ENCODE measurements at regions not wholly inside any gene's neighbourhood (a gene's known extent, or its start where the extent isn't known, plus 50 kb on each side); places are given as distances from the start of the nearest gene placed in this dataset.

DNA sequence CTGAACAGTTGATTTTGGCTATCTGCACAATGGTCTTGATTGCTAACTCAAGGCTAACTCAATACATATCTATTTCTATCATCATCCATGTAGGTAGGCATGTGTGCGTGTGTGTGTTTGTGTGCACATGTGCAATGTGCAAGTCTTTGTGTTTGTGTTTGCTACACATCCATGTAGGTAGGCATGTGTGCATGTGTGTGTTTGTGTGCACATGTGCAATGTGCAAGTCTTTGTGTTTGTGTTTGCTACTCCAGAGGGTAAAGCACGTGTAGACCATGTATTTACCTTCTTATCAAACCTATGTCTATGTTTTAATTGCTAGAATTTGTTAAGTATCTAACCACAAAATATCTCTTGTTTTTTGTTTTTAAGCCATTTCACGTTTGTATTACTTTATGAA, 962.6 kb downstream of the LRFN5 start:
- intact Hi-C loops (cut with DNase I), result no loop called here
- DNase-seq, result no peak

DNA sequence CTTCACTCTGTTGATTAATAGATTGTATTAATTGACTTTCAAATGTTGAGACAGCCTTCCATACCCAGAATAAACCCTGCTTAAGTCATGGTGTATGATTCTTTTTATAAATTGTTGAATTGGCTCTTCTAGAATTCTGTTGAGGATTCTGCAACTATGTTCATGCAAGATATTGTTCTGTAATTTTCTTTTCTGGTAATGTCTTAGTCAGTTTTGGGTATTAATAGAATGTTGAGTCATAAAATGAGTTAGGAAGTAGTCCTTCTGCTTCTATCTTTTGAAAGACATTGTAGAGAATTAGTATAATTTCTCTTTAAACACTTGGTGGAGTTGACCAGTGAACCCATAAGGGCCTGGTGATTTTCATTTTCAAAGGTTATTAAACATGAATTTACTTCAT, 958.9 kb downstream of the LRFN5 start:
- DNase-seq, result no peak
- intact Hi-C loops (cut with DNase I), result no loop called here

GRCh38 chr14:42563313-42563712, 956.6 kb downstream of the LRFN5 start:
- DNase-seq, result no peak
- intact Hi-C loops (cut with DNase I), result no loop called here

- intact Hi-C loops (cut with DNase I), result no loop called here
- no peak for DNase-seq
Measured at GRCh38 chr14:42556551-42556950, 949.9 kb downstream of the LRFN5 start.

DNA sequence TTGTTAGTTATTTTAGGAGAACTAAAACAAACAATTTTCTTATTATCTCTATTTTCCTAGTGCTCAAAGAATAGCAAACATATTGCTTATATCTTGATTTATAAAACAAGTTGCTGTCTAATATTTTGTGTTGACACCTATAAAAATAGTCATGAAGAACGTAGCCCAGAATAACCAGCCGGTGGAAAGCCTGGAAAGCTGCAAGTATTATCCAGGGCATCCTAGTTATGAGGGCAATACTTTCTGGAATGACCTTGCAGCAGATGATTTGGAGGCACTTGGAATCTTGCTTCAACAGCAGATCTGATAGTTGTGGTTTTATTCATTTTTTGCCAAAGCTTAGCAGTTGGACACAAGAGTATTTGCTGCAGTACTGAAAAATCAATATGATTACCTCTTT, 948.7 kb downstream of the LRFN5 start:
- no peak for DNase-seq
- intact Hi-C loops (cut with DNase I), result no loop called here

GRCh38 chr14:42554091-42554490, 947.4 kb downstream of the LRFN5 start:
- intact Hi-C loops (cut with DNase I), result no loop called here
- no peak for DNase-seq

DNA sequence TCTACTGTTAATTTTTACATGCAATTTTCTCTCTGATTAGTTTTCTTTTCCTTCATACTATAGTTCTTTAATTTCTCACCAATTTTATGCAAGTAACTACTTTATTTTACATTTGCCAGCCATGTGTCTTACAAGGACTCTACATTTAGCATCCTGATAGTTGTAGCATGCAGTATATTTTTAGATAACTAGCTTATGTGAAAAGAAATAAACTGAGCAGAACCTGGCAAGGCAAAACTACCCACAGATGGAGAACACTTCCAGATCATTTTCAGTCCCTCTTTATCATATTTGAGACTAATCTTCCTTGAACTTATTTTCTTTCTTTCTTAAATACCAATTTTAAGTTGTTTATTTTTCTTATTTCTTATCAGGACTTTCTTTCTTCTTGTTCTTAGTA, 943.6 kb downstream of the LRFN5 start:
- intact Hi-C loops (cut with DNase I), result no loop called here

GRCh38 chr14:42548349-42548748, 941.7 kb downstream of the LRFN5 start:
- intact Hi-C loops (cut with DNase I), result no loop called here
- no peak for DNase-seq

More for the DNA sequence above, 943.6 kb downstream of the LRFN5 start:
- no peak for DNase-seq

DNA sequence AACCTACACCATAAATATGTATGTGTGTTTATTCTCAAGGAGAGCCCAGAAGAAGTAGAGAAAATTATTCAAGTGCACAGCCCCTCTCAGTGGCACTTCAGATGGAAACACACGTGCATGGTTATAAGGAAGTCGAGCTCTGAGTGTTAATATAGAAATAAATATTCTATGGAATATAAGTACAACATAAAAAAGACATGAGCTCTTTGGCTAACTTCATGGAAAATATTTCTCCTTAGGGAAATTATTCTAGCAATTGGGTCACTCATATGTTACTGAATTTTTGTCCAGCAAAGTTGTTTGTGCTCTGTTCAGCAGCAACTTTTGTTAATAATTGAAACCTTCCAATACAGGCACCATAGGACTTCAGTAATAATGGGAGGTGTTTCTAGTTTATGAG, 939.0 kb downstream of the LRFN5 start:
- intact Hi-C loops (cut with DNase I), result no loop called here
- no peak for DNase-seq

- DNase-seq, result no peak
- intact Hi-C loops (cut with DNase I), result no loop called here
Measured at GRCh38 chr14:42541535-42542001, 934.9 kb downstream of the LRFN5 start.

GRCh38 chr14:42535397-42535796, 928.7 kb downstream of the LRFN5 start:
- intact Hi-C loops (cut with DNase I), result no loop called here

DNA sequence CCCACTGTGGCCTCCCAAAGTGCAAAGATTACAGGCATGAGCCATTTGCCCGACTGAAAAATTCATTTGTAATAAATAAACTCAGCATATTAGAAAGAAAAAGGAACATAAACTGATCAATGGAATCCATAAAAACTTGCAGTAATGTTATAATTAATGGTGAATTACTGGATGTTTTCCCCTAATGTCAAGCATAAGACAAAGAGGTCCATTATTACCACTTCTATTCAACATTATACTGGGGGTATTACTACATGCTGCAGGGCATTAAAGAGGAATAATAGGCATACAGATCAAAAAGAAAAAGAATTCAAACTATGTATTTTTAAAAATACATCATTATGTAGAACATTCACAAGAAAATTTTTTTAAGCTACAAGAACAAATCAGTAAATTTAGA, 926.8 kb downstream of the LRFN5 start:
- intact Hi-C loops (cut with DNase I), result no loop called here
- no peak for DNase-seq

More at GRCh38 chr14:42535397-42535796, 928.7 kb downstream of the LRFN5 start:
- DNase-seq, result no peak

DNA sequence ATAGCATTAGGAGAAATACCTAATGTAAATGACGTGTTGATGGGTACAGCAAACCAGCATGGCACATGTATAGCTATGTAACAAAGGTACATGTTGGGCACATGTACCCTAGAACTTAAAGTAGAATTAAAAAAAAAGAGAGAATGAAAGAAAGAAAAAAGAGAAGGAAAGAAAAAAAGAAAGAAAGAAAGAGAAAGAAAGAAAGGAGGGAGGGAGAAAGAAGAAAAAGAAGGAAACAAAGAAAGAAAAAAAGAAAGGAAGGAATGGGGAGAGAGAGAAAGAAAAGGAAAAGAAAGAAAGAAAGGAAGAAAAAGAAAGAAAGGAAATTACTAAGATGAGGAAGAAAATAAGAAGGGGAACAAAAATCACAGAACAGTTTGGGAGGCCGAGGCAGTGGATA, 925.5 kb downstream of the LRFN5 start:
- DNase-seq, result no peak
- intact Hi-C loops (cut with DNase I), result no loop called here

DNA sequence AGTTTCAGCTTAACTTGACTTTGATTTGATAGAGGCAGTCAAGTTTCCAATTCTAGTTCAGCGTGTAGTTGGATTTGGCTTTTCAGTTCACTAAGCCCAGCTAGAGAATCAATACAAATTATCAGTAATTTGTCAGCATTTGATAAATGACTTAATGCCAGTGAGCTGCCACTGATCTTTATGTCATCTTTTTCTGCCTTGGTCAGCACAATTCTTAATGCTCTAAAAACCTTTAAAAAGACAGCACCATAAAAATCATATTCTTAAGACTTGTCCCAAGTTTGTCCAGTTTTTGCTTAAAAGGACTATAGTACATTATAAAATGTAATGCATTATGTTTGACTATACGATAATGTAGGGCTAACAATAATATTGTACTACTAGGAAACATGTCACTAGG, 920.5 kb downstream of the LRFN5 start:
- DNase-seq, result no peak
- intact Hi-C loops (cut with DNase I), result no loop called here

GRCh38 chr14:42523666-42524065, 917.0 kb downstream of the LRFN5 start:
- no peak for DNase-seq
- intact Hi-C loops (cut with DNase I), result no loop called here

DNA sequence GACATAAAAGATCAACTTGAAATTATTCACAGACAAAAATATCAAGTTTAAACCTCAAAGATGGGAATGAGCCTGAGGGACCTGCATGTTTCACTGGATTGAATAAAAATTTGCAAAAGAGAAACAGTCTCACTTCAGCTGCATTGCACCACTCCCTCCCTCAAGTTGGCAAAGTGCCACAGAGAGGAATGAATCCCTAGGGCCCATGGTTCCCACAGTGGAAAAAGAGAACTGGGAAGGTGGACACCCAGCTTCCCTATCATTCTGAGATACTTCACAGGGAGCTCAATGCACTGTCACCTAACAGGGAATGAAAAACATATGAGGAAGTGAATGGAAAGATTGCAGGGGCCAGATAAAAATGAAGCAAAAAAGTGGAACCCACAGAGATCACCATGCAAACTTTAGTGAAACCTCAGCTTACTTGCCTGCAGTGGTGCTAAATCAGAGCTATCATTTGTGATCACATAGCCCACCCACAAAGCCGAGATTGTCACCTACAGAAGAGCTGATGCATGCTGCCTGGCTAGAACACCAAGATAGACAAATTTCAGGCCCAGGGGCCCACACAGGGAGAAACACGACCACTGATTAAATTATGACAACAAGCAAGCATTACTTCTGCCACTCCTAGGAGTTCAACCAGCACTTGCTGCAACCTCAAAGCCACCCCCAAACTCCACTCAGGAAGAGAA, 911.3 kb downstream of the LRFN5 start:
- DNase-seq, result no peak
- intact Hi-C loops (cut with DNase I), result no loop called here

DNA sequence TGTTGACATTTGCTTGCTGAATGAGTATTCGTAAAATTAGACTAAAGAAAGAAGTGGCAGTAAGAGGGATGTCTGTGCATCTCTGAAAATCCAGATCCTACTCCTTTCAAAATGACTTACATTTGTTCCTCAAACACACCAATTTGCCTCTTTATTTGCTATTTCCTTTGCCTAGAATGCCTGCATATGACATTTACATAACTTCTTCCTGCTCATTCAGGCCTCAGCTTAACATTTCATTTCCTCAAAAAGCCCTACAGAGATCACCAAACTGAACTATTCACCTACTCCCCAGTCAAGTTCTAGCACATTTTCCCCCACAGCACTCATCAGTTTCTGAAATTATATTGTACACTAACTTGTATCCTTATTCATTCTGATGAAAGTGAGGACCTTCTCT, 907.2 kb downstream of the LRFN5 start:
- DNase-seq, result no peak
- intact Hi-C loops (cut with DNase I), result no loop called here

- DNase-seq, result no peak
- intact Hi-C loops (cut with DNase I), result no loop called here
Measured at GRCh38 chr14:42510071-42510470, 903.4 kb downstream of the LRFN5 start.

GRCh38 chr14:42508209-42508946, 901.7 kb downstream of the LRFN5 start:
- intact Hi-C loops (cut with DNase I), result no loop called here

GRCh38 chr14:42504433-42504832, 897.8 kb downstream of the LRFN5 start:
- intact Hi-C loops (cut with DNase I), result no loop called here
- no peak for DNase-seq

More at GRCh38 chr14:42508209-42508946, 901.7 kb downstream of the LRFN5 start:
- DNase-seq, result no peak

- intact Hi-C loops (cut with DNase I), result no loop called here
Measured at GRCh38 chr14:42499137-42499536, 892.5 kb downstream of the LRFN5 start.

More at GRCh38 chr14:42499137-42499536, 892.5 kb downstream of the LRFN5 start:
- no peak for DNase-seq

Data from head of caudate nucleus (tissue), 42 donors.